ENCODE measurements at regions not wholly inside any gene's neighbourhood (a gene's known extent, or its start where the extent isn't known, plus 50 kb on each side); places are given as distances from the start of the nearest gene placed in this dataset.

DNA sequence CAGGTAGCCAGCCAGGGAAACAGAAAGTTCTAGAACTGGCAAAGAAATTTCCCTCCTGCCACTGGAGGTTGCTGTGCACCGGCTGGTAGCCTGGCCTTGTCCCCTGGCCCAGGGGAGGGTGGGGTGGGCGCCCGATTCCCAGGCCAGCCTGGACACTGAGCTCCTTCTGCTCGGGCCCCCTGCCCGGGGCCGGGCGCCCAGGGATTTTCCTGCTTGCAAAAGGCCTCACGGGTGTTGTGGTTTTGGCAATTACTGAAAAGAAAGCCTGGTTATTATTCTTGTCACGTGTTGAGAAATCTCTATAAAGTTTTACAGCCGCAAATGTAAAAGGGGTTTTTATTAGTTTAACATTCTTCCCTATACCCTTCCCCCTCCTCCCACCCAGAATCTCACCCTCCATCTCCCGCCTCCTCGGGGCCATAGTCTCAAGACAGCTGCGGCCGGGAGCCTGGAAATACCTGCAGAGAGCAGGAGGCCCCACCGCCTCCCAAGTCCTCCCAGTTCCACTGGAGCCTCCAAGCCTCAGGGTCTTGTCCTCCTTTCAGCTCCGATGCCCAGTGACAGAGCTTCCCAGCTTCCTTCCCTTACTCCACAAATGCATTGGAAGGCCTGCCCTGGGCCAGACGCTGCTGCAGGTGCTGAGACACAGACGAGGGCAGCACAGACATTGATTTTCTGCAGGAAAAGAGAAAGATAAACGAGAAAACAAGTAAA is 1515.6 kb downstream of the TBC1D22A start:
- DNase-seq: no peak

DNA sequence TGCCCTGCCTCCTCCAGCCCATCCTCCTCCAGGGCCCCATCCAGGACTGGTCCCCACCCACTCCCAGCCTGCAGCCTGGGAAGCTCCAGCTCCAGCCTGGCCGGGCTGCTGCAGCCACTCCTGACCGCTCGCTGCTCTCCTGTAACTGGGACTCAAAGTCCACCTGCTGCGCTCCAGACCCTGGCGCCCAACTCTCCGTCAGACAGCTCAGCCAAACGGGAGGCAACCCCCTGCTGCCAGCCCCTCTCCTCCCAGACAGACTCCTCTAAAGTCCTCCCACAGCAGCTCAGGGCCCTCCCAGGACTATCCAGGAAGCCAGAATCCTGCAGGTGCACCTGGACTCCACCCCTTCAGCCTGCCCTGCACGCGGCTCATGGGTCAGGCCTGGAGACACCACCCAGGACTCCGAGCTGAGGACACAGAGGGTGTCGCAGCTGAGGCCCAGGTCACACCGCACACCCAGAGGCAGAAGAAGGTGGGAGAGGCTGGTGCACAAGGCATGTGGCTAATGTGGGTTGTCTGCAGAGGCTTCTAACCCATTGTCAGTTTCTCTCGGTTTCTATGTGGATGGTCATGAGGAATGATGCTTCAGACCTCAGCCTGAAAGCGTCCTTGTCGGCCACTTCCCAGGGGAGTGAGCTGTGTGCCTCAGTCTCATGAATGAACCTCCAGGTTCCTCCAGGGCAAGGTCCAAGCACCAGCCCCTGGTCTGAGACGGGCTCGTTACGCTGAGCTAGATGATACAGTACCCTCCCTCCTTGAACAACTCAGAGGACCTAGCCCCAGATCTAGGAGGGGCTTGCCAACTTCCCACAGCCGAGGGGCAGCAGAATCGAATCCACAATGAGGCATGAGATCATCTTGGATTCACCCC is 1514.8 kb downstream of the TBC1D22A start:
- DNase-seq: no peak

DNA sequence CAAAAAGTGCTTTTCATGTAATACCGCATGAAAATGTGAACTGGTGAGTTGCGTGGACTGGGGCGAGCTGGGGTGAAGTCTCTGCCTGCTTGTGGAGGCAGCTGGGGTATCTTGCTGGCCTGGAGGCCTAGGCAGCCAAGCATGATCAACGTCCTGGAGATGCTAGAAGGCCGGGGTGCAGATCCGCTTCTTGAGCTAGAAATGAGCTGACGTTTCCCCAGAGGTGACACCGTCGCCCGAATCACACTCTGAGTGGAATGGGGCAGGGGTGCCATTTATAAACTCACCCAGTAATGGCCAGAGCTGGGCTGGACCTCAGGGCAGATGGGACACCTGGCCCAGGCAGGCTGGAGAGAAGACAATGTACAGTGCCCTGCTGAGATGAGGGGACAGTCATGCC is 1513.0 kb downstream of the TBC1D22A start:
- DNase-seq: no peak

DNA sequence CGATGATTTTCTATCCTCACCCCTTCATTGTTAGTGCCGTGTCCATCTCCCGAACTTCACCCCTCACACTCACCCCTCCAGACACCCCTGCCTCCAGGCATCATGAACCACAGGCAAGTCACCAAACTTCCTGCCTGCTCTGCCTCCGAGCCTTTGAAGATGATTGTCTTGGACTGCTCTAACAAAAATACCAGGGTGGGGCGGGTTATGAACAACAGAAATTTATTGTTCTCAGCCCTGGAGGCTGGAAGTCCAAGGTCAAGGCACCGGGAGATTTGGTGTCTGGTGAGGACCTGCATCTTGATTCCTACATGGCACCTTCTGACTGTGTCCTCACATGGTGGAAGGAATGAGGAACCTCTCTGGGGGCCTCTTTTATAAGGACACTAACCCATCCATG is 1508.3 kb downstream of the TBC1D22A start:
- DNase-seq: no peak

DNA sequence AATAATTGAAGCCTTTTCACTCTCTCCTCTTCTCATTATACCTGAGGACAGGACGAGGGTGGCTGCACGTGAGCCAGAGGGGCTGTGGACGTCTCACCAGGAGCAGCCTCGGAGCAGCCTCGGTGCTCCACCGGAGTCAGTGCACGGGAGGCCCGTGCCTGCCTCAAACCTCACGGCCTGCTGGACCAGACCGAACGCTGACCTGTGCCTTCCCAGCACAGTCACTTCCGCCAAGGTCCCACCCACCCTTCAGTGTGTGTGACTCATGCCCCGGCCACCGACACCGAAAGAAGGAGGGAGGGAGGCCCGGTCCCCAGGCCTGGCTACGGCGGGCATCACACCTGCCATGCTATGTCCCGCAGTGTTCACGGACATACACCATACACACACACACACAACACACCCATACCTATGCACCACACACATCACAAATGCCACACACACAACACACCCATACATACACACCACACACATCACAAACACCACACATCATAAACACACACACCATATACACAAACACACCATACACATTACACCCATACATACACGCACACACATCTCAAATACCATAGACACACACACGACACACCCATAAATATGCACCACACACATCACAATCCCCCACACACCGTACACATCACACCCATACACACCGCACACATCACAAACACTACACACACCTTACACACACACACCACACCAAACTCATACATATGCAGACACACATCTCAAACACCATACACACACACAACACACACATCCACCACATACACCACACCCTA is 1506.5 kb downstream of the TBC1D22A start:
- DNase-seq: no peak

DNA sequence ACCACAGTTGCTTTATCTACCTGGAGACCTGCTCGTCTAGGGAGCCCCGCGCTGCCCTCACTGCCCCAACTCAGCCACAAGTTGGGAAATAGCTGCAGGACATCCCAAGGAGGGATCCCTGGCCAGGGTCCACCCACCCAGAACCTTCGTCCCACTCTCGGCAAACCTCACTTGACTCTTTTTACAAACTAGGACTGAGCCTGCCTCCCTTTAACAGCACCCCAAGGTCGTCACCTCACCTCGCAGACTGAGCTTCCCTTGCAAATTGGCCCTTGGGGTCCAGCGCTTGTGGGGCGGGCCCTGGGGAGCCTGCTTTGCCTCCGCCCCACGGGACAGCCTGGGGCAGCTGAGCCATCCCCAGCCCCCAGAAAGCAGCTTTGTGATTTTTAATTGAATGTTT is 1505.8 kb downstream of the TBC1D22A start:
- no peak for DNase-seq

DNA sequence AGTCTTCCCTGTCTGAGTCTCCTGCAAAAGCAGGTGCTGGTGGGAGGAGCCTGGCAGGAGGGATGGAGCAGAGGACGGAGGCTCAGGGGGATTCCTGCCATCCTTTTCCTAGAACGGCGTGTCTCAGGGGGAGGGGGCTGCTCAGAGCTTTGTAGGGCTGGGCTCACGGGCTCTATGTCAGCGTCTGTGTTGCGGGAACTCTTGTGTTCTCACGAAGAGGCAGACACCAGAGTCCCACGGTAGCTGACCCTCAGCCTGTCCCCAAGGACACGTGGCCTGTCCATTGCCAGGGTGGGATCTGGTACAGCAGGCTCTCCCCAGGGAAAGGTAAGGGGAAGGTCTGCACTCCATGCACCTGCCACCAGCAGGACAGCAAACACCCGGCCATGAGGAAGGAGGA is 1505.2 kb downstream of the TBC1D22A start:
- DNase-seq: no peak

DNA sequence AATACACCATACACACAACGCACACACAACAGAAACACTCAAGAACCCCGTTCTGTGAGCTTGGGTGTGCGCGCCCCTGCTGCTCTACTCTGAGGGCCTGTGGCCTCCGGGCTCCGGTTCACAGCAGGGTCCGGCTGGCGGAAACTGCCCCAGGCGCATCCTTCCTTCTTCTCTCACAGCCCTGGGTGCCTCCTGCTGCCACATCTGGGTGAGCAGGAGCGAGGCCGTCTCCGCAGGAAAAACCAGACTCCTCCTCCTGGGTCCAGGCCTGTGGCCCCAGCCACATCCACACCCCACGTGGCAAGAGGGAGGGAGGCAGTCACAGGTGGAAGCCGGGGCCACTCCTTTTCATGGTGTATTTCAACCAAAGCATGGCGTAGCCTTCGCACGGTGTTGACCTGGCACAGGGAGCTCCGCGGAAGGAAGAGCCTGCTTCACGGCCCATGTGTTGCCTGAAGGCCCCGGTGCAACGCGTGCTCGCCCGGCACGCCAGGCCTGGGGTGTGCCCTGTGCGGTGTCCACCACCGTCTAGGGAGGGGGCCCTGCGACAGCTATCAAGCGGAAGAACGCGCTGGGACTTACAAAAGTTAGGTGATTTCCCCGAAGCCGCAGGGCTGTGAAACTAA is 1502.7 kb downstream of the TBC1D22A start:
- no peak for DNase-seq

DNA sequence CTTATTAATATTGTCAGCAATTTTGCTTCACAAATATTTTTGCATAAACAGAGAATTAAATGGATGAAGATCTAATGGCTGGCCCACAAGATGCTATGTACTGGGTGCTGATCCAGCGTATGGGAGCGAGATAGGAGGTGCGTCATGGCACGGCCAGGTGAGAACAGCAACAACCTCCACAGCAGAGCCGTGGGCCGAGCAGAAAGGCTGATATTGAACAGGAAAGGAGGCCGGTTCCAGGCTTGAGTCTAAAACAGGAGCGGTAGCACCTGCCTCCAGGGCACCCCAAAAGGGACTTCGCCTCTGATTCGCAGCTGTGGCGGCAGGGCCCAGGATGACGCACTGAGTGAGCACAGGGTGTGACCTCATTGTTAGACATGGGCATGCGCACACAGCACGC is 1502.1 kb downstream of the TBC1D22A start:
- DNase-seq: no peak

DNA sequence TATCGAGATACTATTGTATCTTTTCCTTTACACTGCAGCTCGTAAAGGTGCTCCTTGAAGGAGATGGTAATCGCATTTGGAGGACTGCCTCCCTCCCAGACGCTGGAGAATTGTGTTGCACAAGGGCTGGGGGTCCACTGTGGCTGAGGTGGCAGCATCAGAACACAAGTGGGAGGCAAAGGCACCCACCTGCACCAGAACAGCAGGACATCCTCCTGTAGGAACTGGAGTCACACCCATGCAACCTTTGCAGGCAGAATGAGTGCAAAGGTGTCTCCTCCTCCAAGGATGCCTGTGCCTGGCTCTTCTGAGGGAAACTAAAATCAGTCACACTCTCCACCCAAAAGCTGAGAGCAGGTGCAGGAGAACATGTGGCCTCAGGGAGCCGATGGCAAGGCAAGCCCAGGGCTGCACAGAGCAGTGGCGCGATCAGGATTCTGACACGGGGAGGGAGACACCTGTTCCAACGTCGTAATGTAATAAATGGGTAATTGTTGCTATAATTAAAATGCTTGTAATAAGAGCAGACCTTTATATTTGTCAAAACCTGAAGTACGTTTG is 1501.4 kb downstream of the TBC1D22A start:
- no peak for DNase-seq

DNA sequence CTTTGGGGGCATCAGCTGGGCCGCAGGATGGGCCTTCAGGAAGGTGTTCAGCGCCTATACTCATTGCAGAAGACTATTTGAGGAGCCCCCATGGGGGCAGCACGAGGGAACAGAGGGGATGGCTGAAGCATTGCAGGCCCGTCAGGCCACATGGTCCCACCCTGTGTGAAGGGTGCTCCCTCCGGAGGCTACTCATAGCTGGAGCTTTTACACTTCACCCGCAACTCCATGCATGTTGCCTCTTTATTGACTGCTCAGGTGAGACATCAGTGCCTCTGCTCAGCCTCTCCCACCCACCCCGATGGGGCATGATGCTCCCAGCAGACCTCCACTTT is 1500.9 kb downstream of the TBC1D22A start:
- no peak for DNase-seq

DNA sequence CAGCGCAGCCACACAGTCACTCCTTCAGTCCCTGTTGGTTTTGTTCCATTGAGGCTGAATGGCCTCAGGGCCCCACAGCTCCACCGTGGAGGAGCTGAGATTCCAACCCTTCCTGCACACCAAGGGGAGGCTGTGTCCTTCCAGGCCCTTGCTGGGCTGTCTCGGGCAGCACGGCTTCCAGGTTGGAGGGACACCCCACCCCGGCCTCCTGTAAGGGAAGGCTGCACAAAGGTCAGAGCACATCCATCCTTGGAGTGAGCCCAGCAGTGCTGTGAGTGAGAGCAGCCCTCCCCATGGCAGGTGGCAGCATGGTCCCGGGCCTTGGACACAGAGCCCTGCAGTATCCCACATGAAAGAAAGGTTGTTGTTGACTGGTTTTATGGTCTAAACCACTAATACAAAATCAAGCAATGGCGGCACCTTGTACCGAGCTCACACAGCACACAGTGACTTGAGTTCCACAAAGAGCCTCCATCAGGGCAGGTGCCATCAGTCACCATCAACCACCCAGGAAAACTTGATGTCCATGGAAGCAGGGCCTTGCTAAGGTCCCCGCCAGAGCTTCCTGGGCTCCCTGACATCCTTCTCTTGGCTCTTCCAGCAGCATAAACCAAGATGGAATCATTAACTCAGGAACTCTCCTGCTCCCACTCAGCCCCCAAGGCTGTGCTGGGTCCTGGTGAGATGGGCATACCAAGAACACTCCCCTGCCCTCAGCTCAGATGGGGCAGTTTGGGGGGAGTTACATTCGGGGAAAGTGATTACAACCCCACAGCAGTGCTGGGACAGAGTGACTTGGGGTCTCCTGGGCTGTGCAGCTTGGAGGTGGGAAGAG is 1500.4 kb downstream of the TBC1D22A start:
- DNase-seq: no peak

DNA sequence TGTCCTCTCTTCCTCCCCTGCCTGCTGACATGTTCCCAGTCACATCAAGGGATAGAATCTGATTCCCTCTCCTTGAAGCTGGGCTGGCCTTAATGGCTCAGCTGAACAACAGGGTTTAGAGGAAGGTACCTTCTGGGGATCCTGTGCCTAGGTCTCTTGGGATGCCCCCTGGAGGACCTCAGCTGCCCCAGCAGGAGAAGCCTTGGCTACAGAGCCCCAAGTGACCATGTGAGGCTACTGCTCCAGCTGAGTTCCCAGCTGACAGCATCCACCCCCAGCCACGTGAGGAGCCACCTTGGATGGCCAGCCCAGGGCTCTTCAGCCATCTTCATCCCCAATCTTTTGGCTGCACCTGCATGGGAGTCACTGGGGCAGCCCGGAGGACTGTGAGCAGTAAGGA is 1499.3 kb downstream of the TBC1D22A start:
- DNase-seq: no peak

DNA sequence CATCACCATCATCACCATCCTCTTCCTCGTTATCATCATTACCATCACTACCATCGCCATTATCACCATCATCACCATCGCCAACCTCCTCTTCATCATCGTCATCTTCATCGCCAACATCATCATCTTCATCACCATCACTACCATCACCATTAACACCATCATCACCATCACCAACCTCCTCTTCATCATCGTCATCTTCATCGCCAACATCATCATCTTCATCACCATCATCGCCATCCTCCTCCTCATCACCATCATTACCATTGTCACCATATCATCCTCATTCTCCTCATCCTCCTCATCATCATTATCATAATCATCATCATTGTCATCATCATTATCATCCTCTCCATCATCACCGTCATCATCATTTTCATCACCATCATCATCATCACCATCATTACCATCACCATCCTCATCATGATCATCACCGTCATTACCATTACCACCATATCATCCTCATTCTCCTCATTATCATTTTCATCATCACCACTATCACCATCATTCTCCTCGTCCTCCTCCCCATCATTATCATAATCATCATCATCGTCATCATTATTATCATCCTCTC is 1498.7 kb downstream of the TBC1D22A start:
- no peak for DNase-seq

DNA sequence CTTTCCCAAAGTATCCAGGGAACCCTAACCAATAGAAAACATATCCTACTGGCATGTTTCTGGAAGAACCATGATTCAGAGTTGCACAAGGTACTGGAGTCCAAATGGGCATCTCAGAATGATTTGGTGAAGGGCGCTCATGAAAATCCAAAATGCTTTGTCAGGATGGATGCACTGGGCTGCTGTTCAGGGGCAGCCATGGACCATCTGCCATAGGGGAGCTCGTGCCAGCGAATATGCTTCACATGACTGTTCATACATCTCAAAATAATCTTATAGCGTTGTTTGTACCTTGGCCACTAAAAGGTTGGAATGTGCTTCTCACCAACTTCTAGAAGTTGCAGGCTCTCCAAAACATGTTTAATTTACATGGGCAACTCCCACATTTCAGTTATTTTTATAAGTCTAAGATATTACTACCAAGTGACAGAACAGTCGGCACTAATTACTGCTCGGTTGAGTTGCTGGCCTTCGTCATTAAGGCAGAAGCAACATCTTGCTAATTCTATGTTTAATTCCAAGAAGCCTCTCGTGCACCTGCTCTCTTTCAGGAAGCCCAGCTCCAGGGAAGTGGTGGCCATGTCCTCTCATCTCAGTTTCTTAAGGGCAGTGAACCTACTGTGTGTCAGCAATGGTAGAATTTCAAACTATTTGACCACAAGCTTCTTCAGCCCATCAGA is 1497.7 kb downstream of the TBC1D22A start:
- DNase-seq: no peak

DNA sequence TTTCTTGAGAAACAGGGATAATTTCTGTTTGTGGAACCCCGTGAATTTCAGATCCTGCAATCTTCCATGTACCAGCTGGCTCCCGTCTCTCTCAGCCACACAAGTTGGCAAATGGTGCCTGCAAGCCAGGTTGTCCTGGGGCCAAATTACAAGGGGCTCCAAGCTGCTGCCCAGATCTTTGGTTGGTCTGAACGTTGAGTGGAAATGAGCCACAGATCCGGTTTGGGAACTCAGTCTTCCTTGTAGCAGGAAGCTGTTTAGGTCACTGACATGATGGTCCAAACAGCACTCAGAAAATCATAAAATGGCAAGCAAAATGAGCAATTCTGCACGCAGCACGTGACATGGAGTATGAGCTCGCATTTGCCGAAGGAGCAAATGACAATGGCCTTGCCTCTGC is 1496.4 kb downstream of the TBC1D22A start:
- DNase-seq: no peak

DNA sequence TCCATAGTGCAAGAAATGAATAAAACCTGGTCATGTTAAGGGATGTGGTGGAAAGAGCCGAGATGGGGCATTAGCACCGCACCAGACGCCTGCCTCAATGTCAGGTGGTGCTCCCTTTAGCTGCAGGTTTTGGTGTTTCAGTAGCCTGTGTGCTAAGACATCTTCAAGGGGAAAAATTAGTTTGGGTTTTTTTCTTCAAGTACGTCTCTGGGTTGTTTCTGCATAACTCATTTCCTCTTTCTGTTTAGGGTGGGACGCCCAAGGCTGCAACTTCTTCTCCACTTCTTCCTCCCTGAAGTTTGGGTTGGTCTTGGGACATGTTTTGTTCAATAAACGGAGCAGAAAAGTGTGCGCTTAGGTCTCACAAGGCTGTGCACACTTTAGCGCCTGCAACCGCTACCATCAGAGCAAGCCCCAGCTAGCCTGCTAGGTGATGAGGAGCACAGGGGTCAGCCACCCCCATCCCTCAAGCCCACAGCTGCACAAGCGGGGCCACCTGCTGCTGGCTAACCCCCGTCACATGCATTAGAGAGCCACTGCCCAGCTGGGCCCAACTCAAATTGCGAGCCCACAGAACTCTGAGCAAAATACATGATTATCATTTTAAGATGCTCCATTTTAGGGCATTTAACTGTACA is 1495.7 kb downstream of the TBC1D22A start:
- DNase-seq: peak in 1 of 2 donors; percentile 2

DNA sequence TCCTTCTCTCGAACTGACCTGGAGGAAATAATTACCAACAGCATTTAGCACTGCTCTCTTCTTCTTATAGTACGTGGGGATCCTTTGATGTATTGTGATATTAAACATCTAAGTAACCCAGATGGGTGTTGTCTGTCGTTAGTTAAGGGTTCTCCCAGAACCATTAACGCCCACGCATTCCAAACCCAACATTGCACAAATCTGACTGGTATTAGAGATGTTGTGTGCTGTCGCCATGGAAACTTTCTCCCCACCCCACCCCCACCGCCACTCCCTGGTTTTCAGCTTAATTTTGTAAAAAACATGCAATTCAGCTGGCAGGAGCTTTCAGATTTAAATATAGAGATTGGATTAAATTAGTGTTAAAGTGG is 1495.2 kb downstream of the TBC1D22A start:
- DNase-seq: no peak

DNA sequence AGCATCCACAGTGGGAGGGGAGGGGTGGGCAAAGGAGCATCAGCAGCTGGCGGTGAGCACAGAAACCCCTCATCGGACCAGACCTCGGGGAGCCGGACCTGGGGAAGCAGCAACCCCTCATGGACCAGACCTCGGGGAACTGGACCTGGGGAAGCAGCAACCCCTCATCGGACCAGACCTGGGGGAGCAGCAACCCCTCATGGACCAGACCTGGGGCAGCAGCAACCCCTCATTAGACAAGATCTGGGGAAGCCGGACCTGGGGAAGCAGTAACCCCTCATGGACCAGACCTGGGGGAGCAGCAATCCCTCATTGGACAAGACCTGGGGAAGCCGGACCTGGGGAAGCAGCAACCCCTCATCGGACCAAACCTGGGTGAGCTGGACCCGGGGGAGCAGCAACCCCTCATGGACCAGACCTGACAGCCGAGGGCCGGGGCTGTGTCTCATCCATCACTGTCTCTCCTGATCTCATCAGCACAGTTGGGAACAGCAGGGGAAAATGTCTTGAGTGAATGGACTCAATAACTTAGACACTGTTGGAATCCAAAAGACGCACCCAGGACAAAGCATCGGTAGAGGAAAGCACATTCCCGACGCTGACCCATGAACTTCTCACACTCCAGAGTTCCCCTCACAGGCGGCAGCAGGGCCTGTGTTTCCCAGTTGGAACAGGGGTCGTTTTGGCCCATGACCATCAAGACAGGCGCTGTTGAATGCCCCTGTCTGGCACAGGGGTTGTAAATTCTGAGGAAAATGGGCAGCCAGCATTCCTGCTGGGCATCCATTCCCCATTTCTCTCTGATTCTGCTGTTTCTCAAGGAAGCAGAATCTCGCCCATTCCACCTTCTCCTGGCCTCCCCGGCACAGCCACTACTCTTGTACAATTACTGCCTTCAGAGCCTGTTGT is 1494.6 kb downstream of the TBC1D22A start:
- DNase-seq: no peak

Measured in inflammatory macrophage treated with lipopolysaccharide for 1 hour (primary cell).